ENCODE measurements at regions not wholly inside any gene's neighbourhood (a gene's known extent, or its start where the extent isn't known, plus 50 kb on each side); places are given as distances from the start of the nearest gene placed in this dataset.

DNA sequence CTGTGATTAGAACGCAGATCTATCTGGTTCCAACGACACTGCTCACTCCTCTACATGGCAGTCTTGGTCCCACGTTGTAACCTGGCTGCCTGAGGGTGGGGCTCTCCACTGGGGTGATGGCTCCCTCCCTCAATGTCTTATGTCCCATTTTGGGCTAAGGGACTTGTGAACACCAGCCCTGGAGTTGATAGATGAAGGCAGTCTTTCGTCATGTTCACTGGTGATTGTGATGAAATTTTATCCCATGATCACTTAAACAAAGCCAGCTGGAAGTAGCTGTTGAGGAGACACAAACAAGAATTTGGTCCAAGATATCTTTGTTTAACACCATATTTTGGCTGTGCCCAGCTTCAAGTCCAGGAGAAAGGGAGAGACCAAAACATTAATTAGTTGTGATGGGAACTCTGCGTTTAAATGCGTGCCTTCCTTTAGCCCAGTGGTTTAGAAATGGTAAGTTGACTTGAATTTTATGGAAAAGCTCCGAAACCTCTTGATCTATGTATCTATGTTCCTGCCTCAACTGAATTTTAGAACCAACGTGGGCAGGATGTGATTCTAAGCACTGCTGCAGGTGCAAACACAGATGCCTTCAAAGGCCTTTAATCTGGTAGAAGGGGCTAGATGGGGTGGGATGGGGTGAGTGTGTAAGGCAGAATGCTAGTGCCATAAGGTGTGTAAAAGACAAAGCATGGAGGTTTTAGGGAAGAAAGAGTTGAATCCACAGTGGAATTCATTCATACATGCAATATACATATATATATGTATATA is 186.8 kb upstream of the IRX3 start:
- DNase-seq, result no peak

DNA sequence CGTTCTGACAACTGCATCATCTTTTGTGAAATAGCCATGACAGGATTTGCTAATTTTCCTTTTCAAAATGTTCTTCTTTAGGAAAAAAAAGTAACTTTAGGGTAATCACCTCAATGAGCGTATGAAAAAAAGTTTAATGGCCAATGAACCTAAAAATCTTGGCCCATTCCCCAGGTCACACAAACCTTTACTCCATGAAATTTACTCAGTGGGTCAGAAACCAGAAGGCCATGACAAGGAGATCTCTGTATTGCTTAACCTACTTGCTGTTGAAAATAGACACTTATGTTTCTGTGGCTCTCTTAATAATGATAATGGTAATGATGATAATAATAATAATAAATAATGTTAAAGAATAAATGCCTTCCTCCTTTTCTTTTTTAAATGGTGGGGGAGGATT is 180.8 kb upstream of the IRX3 start:
- no peak for DNase-seq

DNA sequence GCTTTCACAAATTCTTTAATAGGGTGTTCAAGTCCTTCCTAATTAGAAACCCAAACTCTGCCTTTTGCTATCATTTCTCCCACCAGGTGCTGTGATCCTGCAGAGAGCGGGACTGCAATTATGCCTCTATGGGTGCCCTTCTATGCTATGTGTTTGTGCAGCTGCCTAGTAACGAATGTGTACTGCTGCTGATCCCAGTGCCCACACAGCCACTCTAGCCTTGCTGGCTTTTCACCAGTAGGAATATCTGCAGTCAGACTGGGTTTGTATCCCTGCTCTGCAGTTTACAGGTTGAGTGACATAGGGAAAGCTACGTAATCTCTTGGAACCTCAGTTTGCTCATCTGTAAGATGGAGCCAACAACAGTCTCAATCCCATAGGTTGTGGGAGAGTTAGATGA is 179.6 kb upstream of the IRX3 start:
- DNase-seq, result peak; percentile 76

DNA sequence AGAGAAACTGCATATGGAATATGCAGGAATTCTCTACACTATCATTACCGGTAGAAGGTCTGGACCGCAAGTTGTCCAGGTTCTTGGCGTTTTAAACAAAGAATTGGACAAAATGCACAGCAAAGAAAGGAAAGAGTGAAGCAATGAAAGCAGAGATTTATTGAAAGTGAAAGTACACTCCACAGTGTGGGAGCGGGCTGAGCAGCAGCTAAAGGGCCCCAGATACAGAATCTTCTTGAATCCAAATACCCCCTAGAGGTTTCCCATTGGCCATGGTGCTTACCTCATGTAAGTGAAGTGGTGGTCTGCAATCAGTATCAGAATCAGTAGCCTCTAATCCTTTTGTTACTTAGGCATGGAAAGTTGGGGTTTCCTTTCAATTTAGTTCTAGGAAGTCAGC is 178.5 kb upstream of the IRX3 start:
- DNase-seq, result no peak

DNA sequence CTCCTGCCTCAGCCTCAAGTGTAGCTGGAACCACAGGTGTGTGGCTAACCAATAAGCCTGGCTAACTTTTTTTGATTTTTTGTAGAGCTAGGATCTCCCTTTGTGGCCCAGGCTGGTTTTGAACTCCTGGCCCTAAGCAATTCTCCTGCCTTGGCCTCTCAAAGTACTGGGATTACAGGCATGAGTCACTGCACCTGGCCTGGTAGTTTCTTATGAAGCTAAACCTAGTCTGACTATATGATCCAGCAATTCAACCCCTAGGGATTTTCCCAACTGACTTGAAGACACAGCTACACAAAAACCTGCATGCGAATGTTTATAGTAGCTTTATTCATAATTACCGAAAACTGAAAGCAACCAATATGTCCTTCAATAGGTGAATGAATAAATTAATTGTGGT is 176.2 kb upstream of the IRX3 start:
- no peak for DNase-seq

DNA sequence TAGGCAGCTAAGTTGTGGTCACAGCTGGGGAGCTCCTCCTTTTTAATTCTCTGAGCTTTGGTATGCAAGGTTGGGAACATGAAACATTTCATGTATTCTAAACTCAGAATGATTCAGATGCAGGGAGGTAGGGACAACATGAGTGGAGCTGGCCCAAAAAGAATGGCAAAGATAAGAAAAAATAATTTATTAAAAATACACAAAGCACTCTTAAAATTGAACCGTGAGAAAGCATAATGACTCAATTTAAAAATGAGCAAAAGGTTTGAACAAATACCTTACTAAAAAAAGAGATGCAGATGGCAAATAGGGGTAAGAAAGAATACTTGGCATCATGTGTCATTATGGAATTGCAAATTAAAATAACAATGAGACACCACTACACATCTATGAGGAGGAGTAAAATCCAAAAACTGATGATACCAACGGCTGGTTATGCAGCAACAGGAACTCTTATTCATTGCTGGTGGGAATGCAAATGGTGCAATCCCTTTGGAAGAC is 175.6 kb upstream of the IRX3 start:
- no peak for DNase-seq

DNA sequence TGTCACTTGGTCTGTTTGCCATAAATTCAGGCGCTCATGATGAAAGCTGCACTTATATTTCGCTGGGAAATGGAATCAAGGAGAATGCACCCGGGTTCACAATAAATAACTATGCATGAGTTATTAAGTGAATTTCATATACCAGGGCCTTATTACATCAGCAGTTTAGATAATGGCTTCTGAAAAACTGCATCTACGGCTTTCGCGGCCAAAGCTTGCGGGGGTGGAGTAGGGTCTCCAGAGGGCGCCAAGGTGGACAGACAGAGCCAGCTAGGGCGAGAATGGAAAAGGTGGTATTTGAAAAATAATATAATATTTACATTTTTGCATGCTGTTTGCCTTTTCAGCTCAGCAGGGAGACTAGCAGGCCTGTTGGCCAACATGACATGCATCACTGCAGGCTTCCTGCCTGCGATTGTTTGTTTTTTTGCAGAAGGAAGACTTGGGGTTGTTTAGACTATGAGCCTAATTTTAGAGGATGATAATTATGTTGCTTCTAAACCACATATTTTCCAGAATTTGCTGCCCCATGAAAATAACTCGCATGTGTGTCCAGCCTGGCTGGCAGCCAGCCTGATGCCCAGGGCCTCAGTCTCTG is 173.8 kb upstream of the IRX3 start:
- peak; percentile 75 for DNase-seq

DNA sequence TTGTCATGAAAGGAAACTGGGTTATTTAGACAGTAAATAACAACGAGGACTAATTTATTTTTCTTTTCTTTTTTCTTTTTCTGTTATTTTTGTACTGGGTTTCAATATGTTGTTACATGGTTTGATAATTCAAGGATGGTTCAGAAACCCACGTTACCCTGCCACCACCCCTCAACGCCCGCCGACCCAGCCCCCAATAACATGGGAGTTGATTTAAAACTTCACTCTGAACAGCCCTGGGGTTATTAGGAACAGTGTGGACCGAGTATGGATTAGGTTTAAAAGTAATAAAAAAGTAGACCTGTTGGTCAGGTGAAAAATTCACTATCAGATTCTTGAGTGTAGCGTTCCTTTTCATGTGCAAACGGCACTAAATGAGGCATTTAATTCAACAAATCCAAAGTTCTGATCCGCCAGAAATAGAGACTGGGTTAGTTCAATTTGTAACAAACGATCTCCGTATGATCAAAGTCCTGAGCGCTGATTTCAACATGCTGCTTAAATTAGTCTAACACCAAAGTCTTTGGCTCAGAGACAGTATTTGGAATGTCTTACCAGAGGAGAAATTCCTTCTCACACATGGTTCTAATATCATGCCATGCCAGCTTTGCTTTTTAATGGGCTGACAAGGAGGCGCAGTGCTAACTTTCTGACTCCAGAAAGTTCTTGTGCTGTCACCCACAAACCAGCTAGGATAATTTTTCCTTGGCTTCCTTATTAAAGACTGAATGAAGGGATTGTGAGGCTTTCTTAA is 173.1 kb upstream of the IRX3 start:
- DNase-seq, result no peak

DNA sequence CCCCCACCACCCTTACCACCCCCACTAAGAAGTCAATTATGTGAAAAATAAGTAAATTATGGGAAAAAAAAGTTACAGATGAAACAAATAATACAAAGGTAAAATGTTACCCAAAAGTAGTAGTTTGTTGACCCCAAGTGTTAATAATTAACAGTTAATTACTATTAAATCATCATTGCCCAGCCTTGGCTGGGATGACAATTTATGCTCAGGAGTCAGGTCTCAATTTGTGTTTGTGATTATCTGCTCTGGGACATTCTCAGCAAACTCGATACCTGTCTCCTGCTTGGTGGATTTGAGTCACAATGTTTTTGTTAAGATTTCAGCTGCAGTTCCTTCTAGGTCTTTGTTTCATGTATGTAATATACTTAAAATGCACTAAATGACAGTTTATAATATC is 172.3 kb upstream of the IRX3 start:
- no peak for DNase-seq

DNA sequence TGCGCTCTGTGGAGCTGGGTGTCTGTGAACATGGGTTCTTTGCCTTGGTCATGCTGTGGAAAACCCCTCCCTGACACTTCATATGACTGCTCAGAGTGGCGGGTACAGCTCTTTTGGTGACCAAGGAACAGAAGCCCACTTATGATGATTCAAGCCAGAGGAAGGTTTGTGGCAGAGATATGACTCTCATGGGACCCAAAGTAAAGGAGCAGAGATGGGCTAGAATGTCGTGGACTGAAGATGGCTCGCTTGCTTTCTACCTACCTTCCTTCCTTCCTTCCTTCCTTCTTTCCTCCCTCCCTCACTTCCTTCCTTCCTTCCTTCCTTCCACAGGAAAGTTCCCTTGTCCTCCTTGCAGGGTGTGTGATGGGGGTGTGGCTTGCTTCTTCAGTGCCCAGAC is 169.7 kb upstream of the IRX3 start:
- DNase-seq, result no peak

DNA sequence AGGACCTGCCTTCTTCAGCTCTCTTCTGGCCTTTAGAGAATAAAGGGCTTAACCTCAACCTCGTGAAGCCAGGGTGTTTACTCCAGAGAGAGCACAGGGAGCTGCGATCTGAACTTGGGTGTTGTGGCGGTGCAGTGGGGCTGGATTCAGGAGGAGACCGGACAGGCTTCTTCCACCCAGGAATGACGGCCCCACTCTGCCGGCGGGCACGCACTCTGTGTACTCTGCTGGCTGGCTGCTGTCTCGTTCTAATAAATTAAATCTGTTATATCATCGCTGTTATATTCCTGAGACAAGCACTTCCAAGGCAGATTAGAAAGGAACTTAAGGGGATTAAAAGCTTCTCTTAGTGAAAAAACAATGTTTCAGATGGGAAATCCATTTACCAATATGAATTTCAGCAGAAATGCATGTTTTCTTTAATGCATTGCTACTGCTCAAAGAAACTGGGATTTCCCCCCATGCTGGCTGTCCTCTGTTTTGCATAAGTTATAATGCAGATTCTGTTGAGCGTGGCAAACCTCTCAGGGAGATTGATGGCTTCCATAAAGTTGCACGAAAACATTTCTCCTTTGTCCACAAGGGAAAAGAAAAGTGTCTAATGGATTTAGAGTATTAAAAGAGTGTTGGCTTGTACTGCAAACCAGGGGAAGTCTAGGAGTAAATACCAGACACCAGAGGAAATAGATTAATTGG is 168.6 kb upstream of the IRX3 start:
- no peak for DNase-seq

DNA sequence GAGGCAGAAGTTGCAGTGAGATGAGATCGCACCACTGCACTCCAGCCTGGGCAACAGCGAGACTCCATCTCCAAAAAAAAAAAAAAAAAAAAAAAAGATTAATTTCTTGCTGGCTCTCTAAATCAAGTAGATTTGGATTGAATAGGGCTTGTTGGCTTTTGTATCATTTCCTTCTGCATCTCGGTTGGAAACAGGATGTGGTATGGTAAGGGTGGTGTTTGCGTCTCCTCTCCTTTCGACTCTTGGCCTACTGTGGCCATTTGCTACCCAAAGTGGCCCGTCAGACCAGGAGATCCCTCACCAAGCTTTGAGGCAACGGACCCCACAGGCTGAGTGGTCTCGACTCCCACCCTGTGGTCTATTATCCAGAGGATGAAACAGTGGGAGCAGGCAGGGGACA is 168.0 kb upstream of the IRX3 start:
- no peak for DNase-seq

DNA sequence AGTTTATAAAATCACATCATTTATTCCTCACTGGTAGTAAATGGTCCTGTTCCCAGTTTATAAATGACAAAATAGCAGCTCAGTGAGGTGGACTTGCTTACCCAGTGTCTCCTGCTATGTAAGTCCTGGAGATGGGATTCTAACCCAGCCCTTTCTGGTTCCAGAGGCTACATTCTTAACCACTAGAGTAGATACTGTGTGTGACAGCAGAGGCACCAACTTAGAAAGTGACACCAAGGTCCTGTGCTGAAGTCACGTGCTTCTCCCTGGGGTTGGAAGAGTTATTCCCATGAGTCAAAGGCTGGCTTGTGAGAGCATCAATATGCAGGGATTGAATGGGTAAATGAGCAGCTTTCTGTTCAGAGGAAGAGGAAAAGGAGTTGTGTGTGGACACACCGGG is 167.3 kb upstream of the IRX3 start:
- no peak for DNase-seq

DNA sequence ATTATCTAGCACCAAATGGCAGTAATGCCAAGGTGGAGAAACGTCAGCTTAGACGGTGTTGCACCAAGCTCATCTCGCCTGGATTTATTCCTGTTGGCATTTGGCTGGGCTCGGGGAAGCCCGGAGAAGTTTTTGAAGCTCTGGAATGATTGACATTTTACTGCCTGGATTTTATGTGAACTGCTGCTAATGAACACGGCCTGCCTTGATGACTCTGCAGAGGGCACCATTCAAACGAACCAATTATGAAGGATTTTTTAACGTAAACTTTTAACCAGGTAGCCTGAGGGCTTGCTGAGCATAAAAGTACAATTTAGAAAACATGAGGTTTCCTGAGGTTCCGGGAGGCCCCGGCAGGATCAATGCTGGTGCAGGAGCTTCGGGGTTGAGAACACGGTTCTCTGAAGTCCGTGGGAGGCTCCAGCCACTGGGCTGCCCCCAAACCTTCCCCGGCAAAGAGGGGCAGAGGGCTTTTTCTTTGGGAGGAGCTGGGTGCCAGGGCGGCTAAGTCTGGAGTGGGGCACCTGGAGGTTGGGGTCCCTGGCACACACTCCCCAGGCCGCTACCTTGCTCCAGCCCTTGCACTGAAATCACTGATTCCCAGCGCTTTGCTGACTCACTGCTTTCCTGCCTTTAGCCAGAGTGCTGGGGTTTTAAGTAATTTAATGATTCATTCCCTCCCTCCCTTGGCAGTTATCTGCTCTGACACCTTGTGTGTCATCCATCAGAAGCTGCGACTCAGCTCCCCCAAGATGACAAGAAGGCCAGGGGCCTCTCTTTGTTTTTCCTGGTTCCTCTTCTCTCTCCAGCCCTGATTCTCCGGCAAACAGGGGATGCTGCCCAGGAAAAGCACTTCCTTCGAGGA is 161.2 kb upstream of the IRX3 start:
- DNase-seq, result no peak

DNA sequence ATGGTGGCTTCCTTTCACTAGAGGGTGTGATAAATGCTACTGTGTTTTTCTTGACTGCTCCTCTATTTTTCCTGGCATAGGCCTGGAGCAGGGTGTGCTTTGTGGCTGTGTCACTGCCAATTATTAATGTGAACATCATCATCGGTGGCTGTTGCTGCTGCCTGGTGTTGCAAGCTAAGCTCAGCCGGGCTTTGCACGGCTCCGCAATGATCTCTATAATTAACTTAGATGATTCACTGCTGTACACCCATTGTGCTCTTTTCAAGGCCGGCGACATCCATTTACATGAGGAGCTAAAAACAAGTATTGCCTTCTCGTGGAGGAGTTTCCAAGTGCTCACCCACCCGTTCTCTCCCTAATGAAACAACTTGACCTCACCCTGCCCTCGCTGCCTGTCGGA is 160.1 kb upstream of the IRX3 start:
- peak; percentile 83 for DNase-seq

DNA sequence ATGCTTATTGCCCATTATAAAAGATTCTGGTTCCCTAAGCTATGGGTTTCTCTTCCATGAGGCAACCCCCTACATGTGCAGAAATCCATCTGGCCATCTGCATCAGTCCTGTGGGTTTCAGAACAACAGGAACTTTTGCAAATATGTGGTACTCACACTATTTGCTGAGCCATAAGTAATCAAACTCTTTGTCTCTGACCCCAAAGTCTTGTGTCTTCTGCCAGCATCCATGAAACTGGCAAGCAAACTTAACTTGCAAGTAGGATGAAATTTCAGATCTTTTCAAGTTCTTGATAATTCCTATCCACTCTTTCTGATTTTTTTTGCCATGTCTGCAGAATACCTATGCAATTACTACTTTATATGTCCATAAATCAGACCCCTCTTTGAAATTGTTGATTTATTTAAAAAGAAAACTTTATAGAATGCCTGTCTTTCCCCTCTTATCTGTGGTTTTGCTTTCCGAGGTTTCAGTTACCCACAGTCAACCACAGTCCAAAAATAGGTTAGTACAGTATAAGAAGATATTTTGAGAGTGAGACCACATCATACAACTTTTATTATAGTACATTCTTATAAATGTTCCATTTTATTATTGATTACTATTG is 158.4 kb upstream of the IRX3 start:
- DNase-seq, result no peak

DNA sequence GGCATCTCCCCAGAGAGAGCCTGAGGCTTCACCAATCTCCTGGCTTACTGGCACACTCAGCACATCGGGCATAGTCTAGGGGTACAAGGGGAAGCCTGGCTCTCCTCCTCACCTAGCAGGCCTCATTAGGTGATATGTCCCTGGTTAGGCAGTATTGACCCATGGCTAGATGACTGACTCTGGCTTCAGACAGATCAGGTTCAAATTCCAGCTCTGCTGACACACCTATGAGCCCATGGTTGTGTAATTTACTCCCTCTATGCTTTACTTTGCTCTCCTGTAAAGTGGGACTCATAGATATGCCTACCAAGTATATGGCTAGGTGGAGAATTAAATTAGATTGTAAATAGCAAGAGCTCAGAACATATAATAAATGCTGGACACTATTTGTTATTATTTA is 157.3 kb upstream of the IRX3 start:
- DNase-seq, result no peak

DNA sequence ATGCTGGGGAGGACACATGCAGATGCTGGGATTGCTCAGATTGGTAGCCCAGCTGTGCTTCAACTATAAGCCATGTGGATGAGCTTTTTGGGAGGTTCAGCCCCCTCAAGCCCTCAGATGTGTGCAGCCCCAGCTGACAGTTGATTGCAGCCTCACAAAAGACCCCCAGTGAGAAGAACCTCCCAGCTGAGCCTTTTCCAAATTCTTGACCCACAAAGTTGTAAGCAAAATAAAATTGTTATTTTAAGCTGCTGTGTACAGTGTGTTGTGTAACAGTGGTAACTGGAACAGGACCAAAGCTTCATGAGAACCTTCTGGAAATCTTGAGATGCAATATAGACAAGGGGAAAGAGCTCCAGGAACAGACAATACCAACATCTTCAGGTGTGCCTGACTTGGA is 156.8 kb upstream of the IRX3 start:
- DNase-seq, result no peak

DNA sequence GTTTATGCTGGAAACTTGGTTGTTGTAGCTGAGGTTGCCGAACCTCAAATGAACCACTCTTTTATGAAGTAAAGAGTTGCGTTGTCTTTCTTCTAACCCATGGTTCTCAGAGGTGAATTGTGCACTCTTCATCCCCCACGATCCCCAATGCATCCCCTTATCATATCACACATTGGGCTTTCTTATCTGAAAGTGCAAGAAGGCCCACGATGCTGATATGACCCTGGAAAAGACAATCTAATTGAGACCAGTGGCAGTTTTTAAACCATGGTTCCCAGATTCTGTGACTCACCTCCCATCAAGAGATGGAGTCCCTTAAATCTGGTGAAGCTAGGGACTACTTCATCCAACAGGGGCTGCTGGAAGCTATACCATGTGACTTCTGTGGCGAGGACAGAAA is 156.3 kb upstream of the IRX3 start:
- no peak for DNase-seq

DNA sequence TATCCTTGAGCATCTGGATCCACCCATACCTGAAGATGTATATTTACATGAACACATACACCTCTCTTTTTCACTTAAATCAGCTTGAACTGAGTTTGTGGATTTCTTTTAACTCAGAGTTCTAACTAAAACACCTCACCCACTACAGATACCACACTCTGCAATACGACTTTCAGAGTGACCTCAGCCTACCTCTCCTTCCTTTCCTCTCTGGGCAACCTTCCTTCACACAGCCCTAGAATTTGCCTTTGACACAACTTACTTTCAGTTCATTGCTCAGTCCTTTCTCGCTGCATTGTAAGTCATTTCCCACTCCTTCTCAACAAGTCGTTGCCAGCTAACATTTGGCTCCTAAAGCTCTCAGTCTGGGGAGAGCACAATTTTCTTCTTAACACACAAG is 151.9 kb upstream of the IRX3 start:
- no peak for DNase-seq

DNA sequence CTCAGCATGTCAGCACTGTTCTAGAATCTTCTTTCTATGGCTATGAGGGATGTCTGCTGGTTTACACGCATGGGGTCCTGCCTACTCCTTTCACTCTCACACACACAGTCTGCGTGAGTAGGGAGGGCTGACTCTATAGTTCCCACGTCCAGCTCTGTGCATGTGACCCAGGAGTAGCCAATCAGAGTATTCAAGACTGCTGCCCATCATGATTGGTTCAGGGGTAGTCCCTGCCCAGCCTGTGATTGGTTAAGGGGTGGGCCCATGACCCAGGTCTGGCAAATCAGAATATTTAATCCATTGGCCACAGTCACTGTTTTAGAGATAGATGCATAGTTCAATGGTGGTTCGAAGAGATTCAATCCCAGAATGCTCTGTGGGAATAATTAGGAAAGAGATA is 151.3 kb upstream of the IRX3 start:
- no peak for DNase-seq

DNA sequence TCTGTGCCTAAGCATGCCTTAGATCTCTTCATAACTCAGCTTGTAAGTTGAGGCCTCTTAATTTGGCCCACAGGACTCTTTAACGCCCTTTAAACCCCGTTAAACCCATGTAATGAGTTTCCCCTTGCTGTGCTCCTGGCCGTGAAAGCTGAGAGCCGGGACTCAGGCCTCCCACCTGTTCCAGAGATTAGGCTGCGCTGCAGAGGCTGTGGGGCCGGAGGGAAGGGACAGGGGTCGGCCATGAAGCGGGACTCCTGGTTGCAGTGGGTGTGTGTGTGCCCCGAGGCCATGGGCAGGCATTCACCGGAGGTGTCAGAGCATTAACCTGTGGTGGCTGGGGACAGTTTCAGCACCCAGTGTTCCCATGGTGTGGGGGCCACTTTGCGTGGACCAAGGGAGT is 150.8 kb upstream of the IRX3 start:
- no peak for DNase-seq

Measured in NCI-H69 (cell line).